MM.1S (cell line): ENCODE measurements at regions not wholly inside any gene's neighbourhood (a gene's known extent, or its start where the extent isn't known, plus 50 kb on each side); places are given as distances from the start of the nearest gene placed in this dataset.

Experiments
- CTCF ChIP-seq: fragments of 300-600 bp; sonication (generic); IDR thresholded peaks from 2 replicates; pipeline ENCODE4 v1.5.1; 2016; ENCODE audit warnings: antibody characterized with exemption, low read length, mixed read lengths
- EZH2 ChIP-seq: fragments of 300-600 bp; sonication (generic); optimal IDR thresholded peaks from 2 replicates; pipeline ENCODE3; 2017; ENCODE audit warnings: low read depth, mild to moderate bottlenecking, antibody characterized with exemption, low read length, mixed read lengths

DNA sequence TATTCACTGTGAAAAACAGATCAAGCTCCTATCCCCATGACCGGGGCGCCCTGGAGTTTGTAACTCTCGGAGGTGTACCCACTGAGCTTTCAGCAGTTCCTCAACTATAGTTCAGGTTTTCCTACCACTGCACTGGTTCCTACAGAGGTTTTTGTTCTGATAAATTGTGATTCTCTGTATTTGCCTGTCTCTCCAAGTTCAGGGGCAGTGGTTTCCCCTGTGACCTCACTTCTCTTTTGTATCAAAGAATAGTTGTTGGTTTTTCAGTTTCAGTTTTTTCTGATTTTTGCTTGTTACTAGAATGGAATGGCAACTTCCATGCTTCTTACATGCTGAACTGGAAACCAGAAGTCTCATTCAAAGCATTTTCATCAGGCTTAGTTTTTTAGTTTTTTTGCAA, 56.8 kb upstream of the PLS3 start:
- TF ChIP-seq EZH2: no peak
- TF ChIP-seq CTCF: no peak
